ENCODE measurements at regions not wholly inside any gene's neighbourhood (a gene's known extent, or its start where the extent isn't known, plus 50 kb on each side); places are given as distances from the start of the nearest gene placed in this dataset.
"Not testable (repeated sequence)": the region's sequence is repeated elsewhere in the genome, so short reads cannot be mapped to it uniquely, and the experiment has no call there.

DNA sequence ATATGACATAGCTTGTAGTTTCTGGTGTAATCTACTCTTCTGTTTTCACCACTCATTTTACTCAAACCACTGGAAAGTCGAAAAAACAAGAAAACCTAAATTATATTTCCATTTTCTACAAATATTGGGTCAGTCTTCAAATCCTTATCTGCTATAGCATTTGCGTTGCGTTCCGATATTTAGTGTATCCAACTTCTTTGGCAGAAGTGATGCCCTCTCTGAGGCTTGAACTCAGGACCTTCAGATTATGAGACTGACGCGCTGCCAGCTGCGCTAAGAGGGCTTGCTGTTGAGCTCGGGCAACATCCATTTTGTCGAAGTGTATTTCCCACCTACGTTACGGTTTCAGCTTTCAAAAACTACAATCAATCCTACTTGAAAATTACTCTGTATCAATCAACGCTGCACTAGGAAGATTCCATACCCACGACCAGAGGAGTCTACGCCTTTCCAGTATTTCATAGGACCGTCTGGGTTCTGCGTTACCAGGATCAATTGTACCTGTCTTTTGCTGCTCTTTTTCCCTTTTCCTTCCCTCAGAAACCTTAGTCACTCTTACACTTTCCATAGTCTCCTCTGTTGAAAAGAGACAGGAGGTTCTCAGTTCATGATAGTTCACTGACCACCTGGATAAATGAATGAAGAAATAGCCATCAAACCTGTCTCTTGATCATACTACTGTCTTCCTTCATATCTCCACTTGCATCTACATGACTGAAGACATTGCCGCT lies 140.5 kb upstream of the ZNF322 start:
- H3K27me3 ChIP-seq; H3K36me3 ChIP-seq; H3K27ac ChIP-seq; H3K9me3 ChIP-seq; H3K4me3 ChIP-seq; intact Hi-C loops (cut with DNase I); H3K4me1 ChIP-seq; DNase-seq (ENCODE audit: extremely low spot score in 2 of 2): not testable (repeated sequence)

DNA sequence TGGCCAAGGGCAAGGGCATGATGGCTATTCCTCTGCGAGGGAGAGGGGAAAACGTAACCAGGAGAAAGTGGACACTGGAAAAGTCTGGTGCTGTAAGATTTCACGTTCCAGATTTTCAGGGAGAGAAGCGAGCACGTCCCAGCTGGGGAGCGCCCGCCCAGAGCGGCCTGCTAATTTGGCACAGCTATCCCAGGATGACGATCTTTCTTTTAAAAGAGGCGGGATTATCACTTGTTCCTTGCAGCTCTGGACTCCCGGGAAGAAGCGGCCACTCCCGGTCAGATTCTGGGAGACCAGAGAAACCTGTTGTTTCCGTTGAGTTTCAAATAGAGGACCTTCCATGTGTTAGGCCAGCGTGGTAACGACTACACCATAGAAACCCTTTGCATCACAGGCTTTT lies 144.2 kb upstream of the ZNF322 start:
- H3K4me1 ChIP-seq; DNase-seq (ENCODE audit: extremely low spot score in 2 of 2); H3K9me3 ChIP-seq; H3K4me3 ChIP-seq; H3K27ac ChIP-seq; H3K36me3 ChIP-seq; H3K27me3 ChIP-seq; intact Hi-C loops (cut with DNase I): not testable (repeated sequence)

DNA sequence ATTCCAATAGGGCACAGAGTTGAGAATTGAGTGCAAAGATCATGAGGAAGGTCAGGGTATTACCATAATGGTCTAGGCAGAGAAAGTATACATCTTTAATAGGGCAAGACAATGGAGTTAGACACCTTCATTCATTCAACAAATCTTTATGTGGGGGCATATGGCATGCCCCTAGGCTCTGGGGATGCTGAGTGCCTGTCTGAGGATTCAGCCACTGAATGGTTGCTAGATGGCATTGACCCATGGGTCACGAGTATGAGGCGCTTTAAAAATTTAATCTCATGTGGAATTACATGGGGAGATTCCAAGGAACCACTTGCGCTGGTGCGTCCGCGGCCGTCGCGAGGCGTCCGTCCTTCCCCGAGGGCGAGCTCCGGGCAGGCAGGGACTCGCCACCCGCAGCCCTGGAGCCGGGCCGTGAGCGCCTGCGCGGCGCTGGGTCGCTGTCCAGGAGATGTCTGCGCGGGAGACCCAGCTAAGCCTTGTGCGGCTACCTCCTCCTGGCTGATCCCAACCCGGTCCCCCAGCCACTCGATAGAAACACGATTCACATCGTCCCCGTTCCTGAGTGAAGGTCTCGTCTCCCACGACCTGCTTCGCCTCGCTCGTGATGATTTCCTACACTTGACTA lies 152.1 kb upstream of the ZNF322 start:
- H3K27me3 ChIP-seq; H3K4me3 ChIP-seq; H3K27ac ChIP-seq; DNase-seq (ENCODE audit: extremely low spot score in 2 of 2); H3K9me3 ChIP-seq; H3K36me3 ChIP-seq; intact Hi-C loops (cut with DNase I); H3K4me1 ChIP-seq: not testable (repeated sequence)

DNA sequence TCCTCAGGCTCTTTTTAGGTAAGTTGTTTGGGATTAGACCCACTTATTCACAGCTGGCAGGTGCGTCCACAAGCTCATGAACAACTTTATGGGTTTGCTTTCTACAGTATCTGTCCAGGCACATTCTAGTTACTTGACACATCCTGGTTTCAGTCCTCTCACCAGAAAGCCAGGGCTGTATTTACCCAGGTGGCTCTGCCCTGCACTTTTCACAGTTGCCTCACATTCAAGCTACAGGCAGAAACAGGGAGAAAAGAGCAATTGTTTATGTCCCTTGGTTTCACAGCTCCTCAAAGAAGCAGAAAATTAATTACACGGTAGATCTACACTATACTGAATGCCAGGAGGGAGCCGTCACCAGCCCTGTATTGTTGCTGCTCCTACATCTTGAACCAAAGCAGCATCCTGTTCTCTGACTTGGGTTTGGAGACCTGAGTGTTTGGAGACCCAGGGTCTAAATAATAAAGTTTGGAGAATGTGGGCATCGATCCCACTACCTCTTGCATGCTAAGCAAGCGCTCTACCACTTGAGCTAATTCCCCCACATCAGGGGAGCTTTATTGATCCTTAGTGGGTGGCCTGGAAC lies 159.2 kb upstream of the ZNF322 start:
- intact Hi-C loops (cut with DNase I); H3K9me3 ChIP-seq; H3K4me3 ChIP-seq; H3K4me1 ChIP-seq; H3K36me3 ChIP-seq; H3K27me3 ChIP-seq; H3K27ac ChIP-seq; DNase-seq (ENCODE audit: extremely low spot score in 2 of 2): not testable (repeated sequence)

DNA sequence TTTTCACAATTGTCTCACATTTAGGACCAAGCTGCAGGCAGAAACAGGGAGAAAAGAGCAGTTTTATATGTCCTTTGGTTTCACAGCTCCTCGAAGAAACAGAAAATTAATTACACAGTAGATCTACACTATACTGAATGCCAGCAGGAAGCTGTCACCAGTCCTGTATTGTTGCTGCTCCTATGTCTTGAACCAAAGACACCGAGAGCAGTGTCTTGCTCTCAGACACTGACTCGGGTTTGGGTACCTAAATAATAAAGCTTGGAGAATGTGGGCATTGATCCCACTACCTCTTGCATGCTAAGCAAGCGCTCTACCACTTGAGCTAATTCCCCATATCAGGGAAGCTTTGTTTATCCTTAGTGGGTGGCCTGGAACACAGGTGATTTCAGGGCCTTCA lies 168.4 kb upstream of the ZNF322 start:
- intact Hi-C loops (cut with DNase I); H3K27me3 ChIP-seq; H3K9me3 ChIP-seq; H3K4me1 ChIP-seq; DNase-seq (ENCODE audit: extremely low spot score in 2 of 2); H3K36me3 ChIP-seq; H3K4me3 ChIP-seq; H3K27ac ChIP-seq: not testable (repeated sequence)

DNA sequence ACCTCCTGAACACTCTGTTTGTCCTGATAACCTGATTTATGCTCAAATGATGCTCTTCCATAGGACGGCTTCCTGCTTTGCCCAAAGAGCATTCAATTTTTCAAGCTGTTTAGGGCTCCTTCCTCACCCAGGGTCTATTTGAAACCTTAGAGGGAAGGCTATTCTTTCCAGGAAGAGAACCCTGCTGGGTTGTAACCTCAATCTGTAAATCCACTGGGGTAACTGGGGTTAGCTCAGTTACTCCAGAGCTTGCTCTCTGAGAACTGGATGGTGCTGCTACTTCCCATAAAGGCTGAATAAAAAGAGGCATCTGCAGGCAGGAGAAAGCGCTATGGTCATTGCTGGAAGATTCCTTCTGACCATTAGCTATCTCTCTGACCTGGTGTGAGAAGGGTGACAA lies 169.9 kb upstream of the ZNF322 start:
- intact Hi-C loops (cut with DNase I); H3K9me3 ChIP-seq; H3K36me3 ChIP-seq; H3K4me3 ChIP-seq; H3K27me3 ChIP-seq; H3K27ac ChIP-seq; DNase-seq (ENCODE audit: extremely low spot score in 2 of 2); H3K4me1 ChIP-seq: not testable (repeated sequence)

DNA sequence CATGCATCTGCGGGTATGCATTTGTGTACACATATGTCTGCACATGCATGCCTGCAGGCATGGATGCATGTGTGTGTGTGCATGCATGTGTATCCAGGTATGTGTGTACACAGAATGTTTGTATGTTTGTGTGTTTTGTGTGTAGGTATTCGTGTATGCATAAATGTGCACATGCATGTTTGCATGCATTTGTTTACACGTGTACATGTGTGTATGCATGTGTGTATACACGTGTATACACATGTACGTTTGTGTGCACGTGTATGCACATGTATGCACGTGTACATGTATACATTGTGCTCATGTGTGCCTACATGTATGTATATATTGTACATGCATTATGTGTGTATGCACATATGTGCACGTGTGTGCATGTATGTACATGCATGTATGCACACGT lies 171.4 kb upstream of the ZNF322 start:
- H3K4me3 ChIP-seq; H3K27ac ChIP-seq; H3K27me3 ChIP-seq; H3K9me3 ChIP-seq; H3K36me3 ChIP-seq; DNase-seq (ENCODE audit: extremely low spot score in 2 of 2); H3K4me1 ChIP-seq; intact Hi-C loops (cut with DNase I): not testable (repeated sequence)

DNA sequence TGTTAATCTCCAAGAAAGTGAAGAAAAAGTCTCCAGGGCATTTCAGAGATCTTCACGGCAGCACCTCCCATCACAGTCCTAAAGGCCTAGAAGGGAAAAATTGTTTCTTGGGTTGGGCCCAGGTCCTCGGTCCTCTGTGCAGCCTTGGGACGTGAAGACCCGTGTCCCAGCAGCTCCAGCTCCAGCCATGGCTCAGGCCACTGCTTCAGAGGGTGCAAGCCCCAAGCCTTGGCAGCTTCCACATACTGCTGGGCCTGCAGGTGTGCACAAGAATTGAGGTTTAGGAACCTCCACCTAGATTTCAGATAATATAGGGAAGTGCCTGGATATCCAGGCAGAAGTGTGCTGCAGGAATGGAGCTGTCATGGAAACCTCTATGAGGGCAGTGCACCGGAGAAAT lies 176.2 kb upstream of the ZNF322 start:
- intact Hi-C loops (cut with DNase I); H3K9me3 ChIP-seq; DNase-seq (ENCODE audit: extremely low spot score in 2 of 2); H3K27me3 ChIP-seq; H3K4me3 ChIP-seq; H3K36me3 ChIP-seq; H3K4me1 ChIP-seq; H3K27ac ChIP-seq: not testable (repeated sequence)

DNA sequence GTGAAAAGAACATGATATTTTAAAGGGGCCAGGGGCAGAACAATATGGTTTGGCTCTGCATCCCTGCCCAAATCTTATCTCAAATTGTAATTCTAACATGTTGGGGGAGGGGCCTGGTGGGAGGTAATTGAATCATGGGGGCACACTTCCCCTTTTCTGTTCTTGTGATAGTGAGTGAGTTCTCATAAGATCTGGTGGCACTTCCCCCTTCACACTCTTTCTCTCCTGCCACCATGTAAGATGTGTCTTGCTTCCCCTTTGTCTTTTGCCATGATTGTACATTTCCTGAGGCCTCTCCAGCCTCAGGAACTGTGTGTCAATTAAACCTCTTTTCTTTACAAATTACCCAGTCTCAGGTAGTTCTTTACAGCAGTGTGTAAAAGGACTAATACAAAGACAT lies 177.1 kb upstream of the ZNF322 start:
- intact Hi-C loops (cut with DNase I); H3K4me1 ChIP-seq; H3K27ac ChIP-seq; H3K27me3 ChIP-seq; H3K36me3 ChIP-seq; H3K4me3 ChIP-seq; DNase-seq (ENCODE audit: extremely low spot score in 2 of 2); H3K9me3 ChIP-seq: not testable (repeated sequence)

DNA sequence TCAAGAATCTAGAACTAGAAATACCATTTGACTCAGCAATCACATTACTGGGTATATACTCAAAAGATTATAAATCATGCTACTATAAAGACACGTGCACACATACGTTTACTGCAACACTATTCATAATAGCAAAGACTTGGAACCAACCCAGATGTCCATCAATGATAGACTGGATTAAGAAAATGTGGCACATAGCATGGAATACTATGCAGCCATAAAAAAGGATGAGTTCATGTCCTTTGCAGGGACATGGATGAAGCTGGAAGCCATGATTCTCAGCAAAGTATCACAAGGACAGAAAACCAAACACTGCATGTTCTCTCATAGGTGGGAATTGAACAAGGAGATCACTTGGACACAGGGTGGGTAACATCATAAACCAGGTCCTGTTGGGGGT lies 185.3 kb upstream of the ZNF322 start:
- DNase-seq (ENCODE audit: extremely low spot score in 2 of 2); H3K27ac ChIP-seq; H3K4me1 ChIP-seq; H3K4me3 ChIP-seq; H3K27me3 ChIP-seq; intact Hi-C loops (cut with DNase I); H3K9me3 ChIP-seq; H3K36me3 ChIP-seq: not testable (repeated sequence)

DNA sequence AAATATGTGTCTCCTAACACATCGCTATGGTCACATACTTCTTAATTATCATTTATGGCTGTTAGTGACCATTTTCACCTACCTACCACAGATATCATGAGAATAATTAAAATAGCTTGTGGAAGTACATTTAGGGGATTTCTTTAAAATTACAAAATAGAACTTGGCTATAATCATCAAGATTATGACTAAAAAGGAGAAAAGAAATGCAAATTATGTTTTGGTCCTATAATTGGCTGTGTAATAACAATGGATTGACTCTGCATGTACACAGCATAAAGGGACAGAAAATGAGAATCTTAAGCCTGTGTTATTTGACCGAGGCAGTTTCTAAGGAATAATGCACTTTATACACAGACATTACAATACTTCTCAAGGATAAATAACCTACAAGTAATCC lies 197.7 kb upstream of the ZNF322 start:
- H3K27me3 ChIP-seq; H3K36me3 ChIP-seq; intact Hi-C loops (cut with DNase I); DNase-seq (ENCODE audit: extremely low spot score in 2 of 2); H3K4me1 ChIP-seq; H3K9me3 ChIP-seq; H3K4me3 ChIP-seq; H3K27ac ChIP-seq: not testable (repeated sequence)

DNA sequence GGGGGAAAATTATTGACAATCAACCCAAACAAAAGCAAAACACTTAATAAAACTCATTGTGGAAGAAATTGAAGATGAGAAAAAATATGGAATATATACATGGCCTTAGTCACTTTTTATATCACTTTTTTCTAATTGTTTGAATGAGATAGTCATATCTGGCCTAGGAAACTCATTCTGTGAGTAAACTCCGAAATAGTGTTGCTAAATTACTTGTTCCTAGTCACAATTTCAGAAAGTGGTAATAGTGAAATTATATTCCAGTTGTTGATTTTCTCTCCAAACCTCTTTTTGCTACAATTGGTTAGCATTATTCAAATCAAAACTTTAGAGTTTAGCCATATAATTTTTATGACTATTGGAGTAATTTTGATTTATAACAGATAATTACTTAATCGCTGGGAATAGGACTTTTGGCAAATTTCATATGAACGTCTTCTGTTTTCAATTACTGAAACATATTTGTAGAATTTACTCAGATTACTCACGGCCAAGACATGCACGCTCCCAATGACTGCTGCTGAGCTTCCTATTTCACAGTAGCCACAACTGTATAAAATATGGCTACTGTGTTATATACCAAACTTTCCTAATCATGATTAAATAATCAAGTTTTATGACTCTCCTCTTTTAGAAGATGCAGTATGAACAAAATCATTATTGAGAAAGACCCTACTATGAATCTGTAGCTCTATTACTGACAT lies 199.7 kb upstream of the ZNF322 start:
- H3K9me3 ChIP-seq; H3K27ac ChIP-seq; H3K36me3 ChIP-seq; H3K4me3 ChIP-seq; H3K4me1 ChIP-seq; intact Hi-C loops (cut with DNase I); DNase-seq (ENCODE audit: extremely low spot score in 2 of 2); H3K27me3 ChIP-seq: not testable (repeated sequence)

DNA sequence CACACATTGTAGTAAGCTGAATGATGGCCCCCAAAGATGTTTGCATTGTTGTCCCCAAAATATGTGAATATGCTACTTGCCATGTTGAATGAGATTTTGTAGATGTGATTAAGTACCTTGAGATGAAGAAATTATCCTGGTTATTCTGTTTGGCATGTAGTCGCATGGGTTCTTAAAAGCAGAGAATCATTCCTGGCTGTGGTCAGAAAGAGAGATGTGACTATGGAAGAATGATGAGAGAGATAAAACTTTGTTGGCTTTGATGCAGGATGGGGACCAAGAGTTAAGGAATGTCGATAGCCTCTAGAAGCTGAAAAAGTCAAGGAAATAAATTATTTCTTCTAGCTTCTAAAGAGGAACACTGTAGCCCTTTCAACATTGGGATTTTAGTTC lies 200.2 kb upstream of the ZNF322 start:
- H3K27ac ChIP-seq; DNase-seq (ENCODE audit: extremely low spot score in 2 of 2); H3K9me3 ChIP-seq; H3K27me3 ChIP-seq; H3K4me1 ChIP-seq; H3K4me3 ChIP-seq; H3K36me3 ChIP-seq; intact Hi-C loops (cut with DNase I): not testable (repeated sequence)

DNA sequence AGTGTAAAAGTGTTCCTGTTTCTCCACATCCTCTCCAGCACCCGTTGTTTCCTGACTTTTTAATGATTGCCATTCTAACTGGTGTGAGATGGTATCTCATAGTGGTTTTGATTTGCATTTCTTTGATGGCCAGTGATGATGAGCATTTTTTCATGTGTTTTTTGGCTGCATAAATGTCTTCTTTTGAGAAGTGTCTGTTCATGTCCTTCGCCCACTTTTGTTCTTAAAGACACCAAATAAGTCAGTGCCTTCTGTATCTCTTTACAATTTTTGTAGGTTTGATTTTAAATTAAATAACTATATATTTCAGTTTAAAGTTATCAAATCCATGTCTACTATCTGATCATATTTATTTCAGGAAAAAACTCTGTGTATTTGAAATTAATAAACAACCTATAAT lies 202.4 kb upstream of the ZNF322 start:
- H3K27ac ChIP-seq; H3K9me3 ChIP-seq; DNase-seq (ENCODE audit: extremely low spot score in 2 of 2); intact Hi-C loops (cut with DNase I); H3K4me1 ChIP-seq; H3K27me3 ChIP-seq; H3K4me3 ChIP-seq; H3K36me3 ChIP-seq: not testable (repeated sequence)
